Panc1 (cell line): ENCODE measurements at regions not wholly inside any gene's neighbourhood (a gene's known extent, or its start where the extent isn't known, plus 50 kb on each side); places are given as distances from the start of the nearest gene placed in this dataset.

Experiments used
- ATAC-seq: fragments of 200-7000 bp; cut with Tn5 transposase; 2 replicates; pipeline ENCODE4 v1.9.1; 2020; ENCODE audit warnings: mild to moderate bottlenecking, moderate library complexity
- BruUV-seq: library from RNA; stranded (reverse); fragments of 400-500 nt; replicated peaks from 2 replicates; lab custom pipeline; 2021; lab: Mats Ljungman, UMichigan
- CTCF ChIA-PET: fragments of 300-600 bp; sonication (Branson Sonifier 250); formaldehyde crosslinking; loops from one replicate; lab custom pipeline; 2022; ENCODE audit warnings: antibody characterized with exemption; lab: Charles Lee
- POLR2A ChIA-PET: fragments of 300-600 bp; sonication (Branson Sonifier 250); formaldehyde crosslinking; loops from one replicate; lab custom pipeline; 2022; ENCODE audit warnings: antibody characterized with exemption; lab: Charles Lee
- DNase-seq: peaks from one replicate; pipeline ENCODE4 v3.0.0-alpha.2; 2010; ENCODE audit warnings: low read depth, low spot score
- H3K27ac ChIP-seq: 2 replicates; pipeline ENCODE4 v1.5.1; 2011; ENCODE audit warnings: mild to moderate bottlenecking, low read length, inconsistent platforms
- H3K27me3 ChIP-seq: fragments of 200-500 bp; sonication (Bioruptor generic); 2 replicates; pipeline ENCODE4 v1.6.0; 2014; ENCODE audit warnings: low read length, inconsistent platforms; ENCODE audit not compliant: control insufficient read depth, insufficient read depth
- H3K36me3 ChIP-seq: fragments of 200-500 bp; sonication (Bioruptor generic); 2 replicates; pipeline ENCODE4 v1.5.1; 2014; ENCODE audit warnings: inconsistent platforms, mild to moderate bottlenecking, low read length, moderate library complexity; ENCODE audit not compliant: control insufficient read depth, insufficient read depth
- H3K4me1 ChIP-seq: 2 replicates; pipeline ENCODE4 v1.5.1; 2011; ENCODE audit warnings: inconsistent platforms, mild to moderate bottlenecking, low read length, moderate library complexity; ENCODE audit not compliant: control insufficient read depth, insufficient read depth
- H3K4me3 ChIP-seq, 2 experiments: 2 replicates each; pipeline ENCODE4 v1.5.1; 2011 to 2012; ENCODE audit warnings: low read depth in 2 of 2, low read length in 2 of 2, mild to moderate bottlenecking in 2 of 2, inconsistent platforms in 1 of 2, moderate library complexity in 1 of 2
- H3K9me3 ChIP-seq: fragments of 200-500 bp; sonication (Bioruptor generic); 2 replicates; pipeline ENCODE4 v1.5.1; 2014; ENCODE audit warnings: low read depth, mild to moderate bottlenecking, inconsistent platforms, low read length, moderate library complexity; ENCODE audit not compliant: control insufficient read depth, insufficient read depth
- CTCF ChIP-seq: fragments of 450-650 bp; IDR thresholded peaks from 2 replicates; pipeline ENCODE4 v1.5.1; 2017; ENCODE audit warnings: mild to moderate bottlenecking
- POLR2AphosphoS5 ChIP-seq: IDR thresholded peaks from 2 replicates; pipeline ENCODE4 v1.6.1; 2012; ENCODE audit warnings: mild to moderate bottlenecking, low read depth, low read length, moderate library complexity
- REST ChIP-seq, 2 experiments: IDR thresholded peaks; 2 replicates each; pipeline ENCODE4 v1.6.1; 2011 to 2012; ENCODE audit warnings: low read depth in 2 of 2, control low read depth in 1 of 2, low read length in 1 of 2, mild to moderate bottlenecking in 1 of 2, moderate library complexity in 1 of 2; ENCODE audit not compliant: insufficient read depth in 1 of 2
- SIN3A ChIP-seq: IDR thresholded peaks from 2 replicates; pipeline ENCODE4 v1.6.1; 2012; ENCODE audit warnings: low read depth, mild to moderate bottlenecking, low read length, moderate library complexity, borderline replicate concordance; ENCODE audit not compliant: insufficient read depth
- TCF7L2 ChIP-seq: IDR thresholded peaks from 2 replicates; pipeline ENCODE4 v1.6.1; 2011; ENCODE audit warnings: mild to moderate bottlenecking, low read depth, low read length, inconsistent platforms
- in situ Hi-C: cut with HindIII; loops from 2 replicates; pipeline ENCODE4 v1.10.0; 2016; ENCODE audit warnings: low sequenced_read_pairs, low pct_unique_long_range_greater_than_20kb
- intact Hi-C: fragments of 100-400 bp; cut with micrococcal nuclease; formaldehyde crosslinking; loops from one replicate; pipeline ENCODE4 v1.10.0; 2022; ENCODE audit not compliant: unreplicated experiment

- H3K4me3 ChIP-seq: no peak overlapping the region
- no peaks in the 10 kb centered on the region for H3K4me1 ChIP-seq
- POLR2A ChIA-PET: no interaction called here
- no peak for ATAC-seq
- H3K27ac ChIP-seq: no peak overlapping the region
- in situ Hi-C loops (no loop called here), intact Hi-C loops (no loop called here)
- DNase-seq: no peak
- H3K27me3 ChIP-seq: no peaks in the 10 kb centered on the region
- no TSS peak for BruUV-seq
- no peaks in the 10 kb centered on the region for H3K36me3 ChIP-seq
- TF ChIP-seq TCF7L2 (no peak), SIN3A (no peak), CTCF (no peak), REST (IDR thresholded peaks at IDR 0.05; ENCODE audit: insufficient read depth in 1 of 2, low read depth in 2 of 2, low read length in 1 of 2) (no peak), POLR2AphosphoS5 (no peak)
- H3K9me3 ChIP-seq: no peaks in the 10 kb centered on the region
- CTCF ChIA-PET: no interaction called here
Observed at GRCh38 chr4:148717988-148718387, 275.8 kb upstream of the NR3C2 start.

GRCh38 chr4:148716431-148717052 is 274.3 kb upstream of the NR3C2 start:
- ATAC-seq (no peak), DNase-seq (no peak)
- TF ChIP-seq SIN3A (no peak), TCF7L2 (no peak), POLR2AphosphoS5 (no peak), CTCF (no peak), REST (IDR thresholded peaks at IDR 0.05; ENCODE audit: insufficient read depth in 1 of 2, low read depth in 2 of 2, low read length in 1 of 2) (no peak)
- in situ Hi-C loops (no loop called here), intact Hi-C loops (no loop called here)
- H3K4me1 ChIP-seq: no peaks in the 10 kb centered on the region
- H3K27ac ChIP-seq: no peak overlapping the region
- H3K27me3 ChIP-seq: no peaks in the 10 kb centered on the region
- H3K9me3 ChIP-seq: no peaks in the 10 kb centered on the region
- BruUV-seq: no TSS peak
- CTCF ChIA-PET: no interaction called here
- H3K36me3 ChIP-seq: no peaks in the 10 kb centered on the region
- POLR2A ChIA-PET: no interaction called here
- H3K4me3 ChIP-seq: no peak overlapping the region
